22Rv1 (cell line): ENCODE measurements at regions not wholly inside any gene's neighbourhood (a gene's known extent, or its start where the extent isn't known, plus 50 kb on each side); places are given as distances from the start of the nearest gene placed in this dataset.
"Not testable (repeated sequence)": the region's sequence is repeated elsewhere in the genome, so short reads cannot be mapped to it uniquely, and the experiment has no call there.

Experiments used
- H3K27ac ChIP-seq: fragments of 450-650 bp; 2 replicates; pipeline ENCODE4 v1.5.1; 2017
- ZFX ChIP-seq: fragments of 450-650 bp; IDR thresholded peaks from 2 replicates; pipeline ENCODE4 v1.6.1; 2017; ENCODE audit warnings: antibody characterized with exemption, borderline replicate concordance
- TF ChIP-seq, protein P1 (sequence below): fragments of 450-650 bp; IDR thresholded peaks from 2 replicates; pipeline ENCODE4 v1.5.1; 2017; ENCODE audit warnings: mild to moderate bottlenecking

DNA sequence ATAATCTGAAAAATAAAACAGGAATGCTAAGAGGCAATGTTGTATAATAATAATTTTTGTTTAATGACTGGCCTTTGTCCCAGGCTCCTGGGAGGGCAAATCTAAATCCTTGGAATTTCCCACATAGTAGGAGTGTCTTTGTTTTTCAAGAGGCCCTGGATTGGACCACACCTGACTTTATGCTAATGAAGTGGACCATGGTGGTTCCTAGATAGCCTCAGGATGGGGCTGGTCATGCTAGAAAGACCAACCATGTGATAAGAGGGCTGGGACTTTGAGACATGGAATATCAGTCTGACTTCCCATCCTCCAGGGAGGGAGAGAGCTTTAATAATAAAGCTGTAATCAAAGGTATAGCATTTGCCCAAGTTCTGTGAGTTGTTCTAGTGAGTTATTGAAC, 138.2 kb upstream of the RAB4A start:
- no peak overlapping the region for H3K27ac ChIP-seq

DNA sequence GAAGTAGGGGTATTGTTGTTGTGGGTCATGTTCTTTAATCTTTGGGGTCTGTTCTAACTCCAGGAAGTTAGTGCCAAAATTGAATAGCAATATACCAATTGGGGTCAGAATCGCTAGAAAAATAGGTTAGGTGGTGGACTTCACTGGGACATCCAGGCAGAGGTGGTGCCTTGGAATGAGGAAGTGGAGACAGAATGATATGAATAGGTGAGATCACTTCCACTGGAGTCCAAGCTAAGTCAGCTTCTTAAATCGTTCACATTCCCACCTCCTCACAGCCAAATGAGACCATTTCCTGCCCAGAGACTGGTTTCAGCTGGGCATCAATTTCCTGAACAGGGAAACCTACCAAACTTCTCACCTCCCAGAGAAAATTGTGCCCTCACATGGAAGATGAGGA, 137.8 kb upstream of the RAB4A start:
- TF ChIP-seq, protein P1, sequence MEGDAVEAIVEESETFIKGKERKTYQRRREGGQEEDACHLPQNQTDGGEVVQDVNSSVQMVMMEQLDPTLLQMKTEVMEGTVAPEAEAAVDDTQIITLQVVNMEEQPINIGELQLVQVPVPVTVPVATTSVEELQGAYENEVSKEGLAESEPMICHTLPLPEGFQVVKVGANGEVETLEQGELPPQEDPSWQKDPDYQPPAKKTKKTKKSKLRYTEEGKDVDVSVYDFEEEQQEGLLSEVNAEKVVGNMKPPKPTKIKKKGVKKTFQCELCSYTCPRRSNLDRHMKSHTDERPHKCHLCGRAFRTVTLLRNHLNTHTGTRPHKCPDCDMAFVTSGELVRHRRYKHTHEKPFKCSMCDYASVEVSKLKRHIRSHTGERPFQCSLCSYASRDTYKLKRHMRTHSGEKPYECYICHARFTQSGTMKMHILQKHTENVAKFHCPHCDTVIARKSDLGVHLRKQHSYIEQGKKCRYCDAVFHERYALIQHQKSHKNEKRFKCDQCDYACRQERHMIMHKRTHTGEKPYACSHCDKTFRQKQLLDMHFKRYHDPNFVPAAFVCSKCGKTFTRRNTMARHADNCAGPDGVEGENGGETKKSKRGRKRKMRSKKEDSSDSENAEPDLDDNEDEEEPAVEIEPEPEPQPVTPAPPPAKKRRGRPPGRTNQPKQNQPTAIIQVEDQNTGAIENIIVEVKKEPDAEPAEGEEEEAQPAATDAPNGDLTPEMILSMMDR = no peak
- TF ChIP-seq ZFX = no peak
- H3K27ac ChIP-seq = no peak overlapping the region

More for the DNA sequence above, 138.2 kb upstream of the RAB4A start:
- no peak for TF ChIP-seq ZFX
- TF ChIP-seq, protein P1 = no peak

DNA sequence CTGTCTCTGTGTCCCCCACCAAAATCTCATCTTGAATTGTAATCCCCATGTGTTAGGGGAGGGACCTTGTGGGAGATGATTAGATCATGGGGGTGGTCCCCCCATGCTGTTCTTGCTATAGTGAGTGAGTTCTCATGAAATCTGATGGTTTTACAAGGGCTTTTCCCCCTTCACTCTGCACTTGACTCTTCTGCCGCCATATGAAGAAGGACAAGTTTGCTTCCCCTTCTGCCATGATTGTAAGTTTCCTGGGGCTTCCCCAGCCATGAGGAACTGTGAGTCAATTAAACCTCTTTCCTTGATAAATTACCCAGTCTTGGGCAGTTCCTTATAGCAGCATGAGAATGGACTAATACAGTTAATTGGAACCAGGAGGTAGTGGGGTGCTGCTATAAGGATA, 137.1 kb upstream of the RAB4A start:
- no peak overlapping the region for H3K27ac ChIP-seq
- TF ChIP-seq, protein P1 = no peak
- TF ChIP-seq ZFX = no peak

DNA sequence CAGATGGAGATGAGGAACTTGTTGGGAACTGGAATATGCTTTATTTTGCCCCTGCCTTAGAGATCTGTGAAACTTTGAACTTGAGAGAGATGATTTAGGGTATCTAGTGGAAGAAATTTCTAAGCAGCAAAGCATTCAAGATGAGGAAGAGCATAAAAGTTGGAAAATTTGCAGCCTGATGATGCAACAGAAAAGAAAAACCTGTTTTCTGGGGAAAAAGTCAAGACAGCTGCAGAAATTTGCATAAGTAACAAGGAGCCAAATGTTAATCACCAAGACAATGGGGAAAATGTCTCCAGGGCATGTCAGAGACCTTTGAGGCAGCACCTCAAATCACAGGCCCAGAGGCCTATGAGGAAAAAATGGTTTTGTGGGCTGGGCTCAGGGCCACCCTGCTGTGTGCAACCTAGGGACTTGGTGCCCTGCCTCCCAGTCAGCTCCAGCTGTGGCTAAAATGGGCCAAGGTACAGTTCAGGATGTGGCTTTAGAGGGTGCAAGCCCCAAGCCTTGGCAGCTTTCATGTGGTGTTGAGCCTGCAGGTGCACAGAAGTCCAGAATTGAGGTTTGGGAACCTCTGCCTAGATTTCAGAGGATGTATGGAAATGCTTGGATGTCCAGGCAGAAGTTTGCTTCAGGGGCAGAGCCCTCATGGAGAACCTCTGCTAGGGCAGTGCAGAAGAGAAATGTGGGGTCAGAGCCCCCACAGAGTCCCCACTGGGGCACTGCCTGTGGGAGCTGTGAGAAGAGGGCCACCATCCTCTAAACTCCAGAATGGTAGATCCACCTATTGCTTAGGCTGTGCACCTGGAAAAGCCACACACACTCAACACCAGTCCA, 136.3 kb upstream of the RAB4A start:
- not testable (repeated sequence) for H3K27ac ChIP-seq

DNA sequence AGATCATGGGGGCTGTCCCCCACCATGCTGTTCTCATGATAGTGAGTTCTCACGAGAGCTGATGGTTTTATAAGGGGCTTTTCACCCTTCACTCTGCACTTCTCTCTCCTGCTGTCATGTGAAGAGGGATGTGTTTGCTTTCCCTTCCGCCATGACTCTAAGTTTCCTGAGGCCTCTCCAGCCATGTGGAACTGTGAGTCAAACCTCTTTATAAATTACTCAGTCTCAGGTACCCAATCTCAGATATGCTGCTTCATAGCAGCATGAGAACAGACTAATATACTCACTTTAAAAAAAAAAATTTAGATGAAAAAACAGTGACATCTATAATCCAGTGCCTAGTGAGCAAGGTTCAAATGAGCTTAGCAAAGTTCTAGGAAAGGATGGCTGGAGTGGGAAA, 135.1 kb upstream of the RAB4A start:
- H3K27ac ChIP-seq = no peak overlapping the region
- TF ChIP-seq, protein P1 = no peak
- no peak for TF ChIP-seq ZFX

DNA sequence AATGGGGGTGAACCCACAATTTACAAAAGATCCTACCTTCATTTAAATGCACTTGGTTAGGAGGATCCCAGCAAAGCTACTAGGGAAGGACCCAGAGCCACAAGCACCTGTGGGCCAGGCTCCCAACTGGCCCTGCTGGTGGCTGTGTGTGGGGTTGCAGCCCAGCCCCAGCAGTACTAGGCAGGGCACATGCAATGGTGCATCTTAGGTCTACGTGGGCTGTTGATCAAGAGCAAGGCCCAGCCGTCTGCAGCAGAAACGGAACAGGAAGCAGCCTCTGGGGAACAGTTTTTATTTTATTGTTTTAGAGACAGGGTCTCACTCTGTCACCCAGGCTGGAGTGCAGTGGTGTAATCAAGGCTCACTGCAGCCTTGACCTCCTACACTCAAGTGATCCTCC, 134.1 kb upstream of the RAB4A start:
- TF ChIP-seq, protein P1 = no peak
- no peak for TF ChIP-seq ZFX
- H3K27ac ChIP-seq = no peak overlapping the region

DNA sequence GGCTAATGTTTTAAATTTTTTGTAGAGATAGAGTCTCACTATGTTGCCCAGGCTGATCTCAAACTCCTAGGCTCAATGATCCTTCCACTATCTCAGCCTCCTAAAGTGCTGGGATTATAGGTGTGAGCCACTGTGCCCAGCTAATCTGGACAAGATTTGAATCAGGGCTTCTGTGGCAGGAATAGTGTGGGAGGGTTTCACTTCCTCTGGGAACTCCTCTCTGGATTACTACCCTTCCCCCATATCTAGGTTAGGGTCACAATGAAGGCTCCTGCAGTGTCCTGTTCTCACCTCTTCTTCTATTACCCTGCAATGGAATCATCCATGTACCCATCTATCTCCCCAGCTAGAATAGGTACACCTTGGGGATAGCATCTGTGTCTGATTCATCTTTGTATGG, 133.6 kb upstream of the RAB4A start:
- TF ChIP-seq ZFX = no peak
- TF ChIP-seq, protein P1 = no peak
- H3K27ac ChIP-seq = no peak overlapping the region

DNA sequence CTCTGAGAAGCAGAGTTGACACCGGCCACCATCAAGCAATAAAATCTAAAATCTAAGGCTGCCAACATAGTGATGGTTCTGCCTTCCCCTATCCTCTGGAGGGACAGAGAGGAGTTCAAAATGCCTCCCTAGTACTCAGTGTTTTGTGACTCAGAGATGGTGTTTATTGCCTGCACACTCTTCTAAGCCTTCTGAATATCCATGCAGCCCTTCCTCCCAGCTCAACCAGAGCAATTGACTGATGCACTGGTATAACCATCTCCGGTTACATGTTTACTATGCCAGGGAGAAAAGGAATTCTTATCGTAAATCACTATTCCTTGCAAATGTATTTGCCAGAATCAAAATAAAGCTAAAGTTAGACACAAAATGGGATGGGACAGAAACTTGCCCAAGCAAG, 132.9 kb upstream of the RAB4A start:
- H3K27ac ChIP-seq = no peak overlapping the region
- TF ChIP-seq, protein P1 = no peak
- TF ChIP-seq ZFX = no peak
